ENCODE measurements at regions not wholly inside any gene's neighbourhood (a gene's known extent, or its start where the extent isn't known, plus 50 kb on each side); places are given as distances from the start of the nearest gene placed in this dataset.

GRCh38 chr7:65254061-65254460 lies 119.6 kb upstream of the ZNF92 start:
- peak; percentile 84 for FAIRE-seq
- no peak for TF ChIP-seq CTCF (IDR thresholded peaks at IDR 0.05)
- Histone ChIP-seq H3K4me1 (no peaks in the 10 kb centered on the region), H3K9me3 (no peaks in the 10 kb centered on the region), H3K27ac (no peak overlapping the region), H3K4me3 (no peak overlapping the region), H3K27me3 (no peaks in the 10 kb centered on the region), H3K36me3 (no peaks in the 10 kb centered on the region)
- WGBS, 2 donors = 75 to 88% methylated on average over 1 of the region's 1 CpG
- intact Hi-C loops (cut with DNase I) = no loop called here
- no peak for DNase-seq
- ATAC-seq = no peak

- Histone ChIP-seq H3K9me3 (no peaks in the 10 kb centered on the region), H3K27me3 (no peaks in the 10 kb centered on the region), H3K4me3 (peak overlapping the region; percentile 52 to 71 (median 58)), H3K27ac (no peak overlapping the region), H3K4me1 (no peaks in the 10 kb centered on the region), H3K36me3 (no peaks in the 10 kb centered on the region)
- intact Hi-C loops (cut with DNase I) = no loop called here
- TF ChIP-seq CTCF (IDR thresholded peaks at IDR 0.05) = no peak
- DNase-seq = peak; percentile 61 to 81 (median 68)
- WGBS, 2 donors = 0% methylated on average over 62 to 64 of the region's 64 CpGs
- peak; percentile 83 to 93 (median 92) for ATAC-seq
- FAIRE-seq = no peak
Observed at GRCh38 chr7:65251851-65252620, 121.6 kb upstream of the ZNF92 start.

- DNase-seq = peak in 1 of 6 donors; percentile 20
- no peak for TF ChIP-seq CTCF (IDR thresholded peaks at IDR 0.05)
Observed at GRCh38 chr7:65250697-65251395, 122.8 kb upstream of the ZNF92 start.

GRCh38 chr7:65250216-65250615 lies 123.4 kb upstream of the ZNF92 start:
- WGBS, 2 donors = 65 to 74% methylated on average over 3 of the region's 3 CpGs
- ATAC-seq (no peak), FAIRE-seq (no peak), DNase-seq (no peak)
- Histone ChIP-seq H3K27ac (no peak overlapping the region), H3K4me1 (no peaks in the 10 kb centered on the region), H3K9me3 (no peaks in the 10 kb centered on the region), H3K27me3 (no peaks in the 10 kb centered on the region), H3K36me3 (no peaks in the 10 kb centered on the region), H3K4me3 (no peak overlapping the region)
- intact Hi-C loops (cut with DNase I) = no loop called here
- TF ChIP-seq CTCF (IDR thresholded peaks at IDR 0.05) = no peak

More at GRCh38 chr7:65250697-65251395, 122.8 kb upstream of the ZNF92 start:
- intact Hi-C loops (cut with DNase I) = no loop called here
- WGBS, 2 donors = 93% methylated on average over 18 of the region's 18 CpGs
- Histone ChIP-seq H3K9me3 (no peaks in the 10 kb centered on the region), H3K27ac (no peak overlapping the region), H3K36me3 (no peaks in the 10 kb centered on the region), H3K4me1 (no peaks in the 10 kb centered on the region), H3K27me3 (no peaks in the 10 kb centered on the region), H3K4me3 (no peak overlapping the region)
- no peak for FAIRE-seq
- ATAC-seq = no peak

- Histone ChIP-seq H3K9me3 (no peaks in the 10 kb centered on the region), H3K4me1 (no peaks in the 10 kb centered on the region), H3K27me3 (no peaks in the 10 kb centered on the region), H3K4me3 (no peak overlapping the region), H3K27ac (no peak overlapping the region), H3K36me3 (no peaks in the 10 kb centered on the region)
- 74 to 89% methylated on average over 5 of the region's 5 CpGs for WGBS, 2 donors
- no peak for DNase-seq
- FAIRE-seq = no peak
- no peak for ATAC-seq
- no peak for TF ChIP-seq CTCF (IDR thresholded peaks at IDR 0.05)
- intact Hi-C loops (cut with DNase I) = no loop called here
Observed at GRCh38 chr7:65247491-65247890, 126.2 kb upstream of the ZNF92 start.

Measured in pancreas (tissue), 10 donors.